ENCODE measurements at regions not wholly inside any gene's neighbourhood (a gene's known extent, or its start where the extent isn't known, plus 50 kb on each side); places are given as distances from the start of the nearest gene placed in this dataset.

DNA sequence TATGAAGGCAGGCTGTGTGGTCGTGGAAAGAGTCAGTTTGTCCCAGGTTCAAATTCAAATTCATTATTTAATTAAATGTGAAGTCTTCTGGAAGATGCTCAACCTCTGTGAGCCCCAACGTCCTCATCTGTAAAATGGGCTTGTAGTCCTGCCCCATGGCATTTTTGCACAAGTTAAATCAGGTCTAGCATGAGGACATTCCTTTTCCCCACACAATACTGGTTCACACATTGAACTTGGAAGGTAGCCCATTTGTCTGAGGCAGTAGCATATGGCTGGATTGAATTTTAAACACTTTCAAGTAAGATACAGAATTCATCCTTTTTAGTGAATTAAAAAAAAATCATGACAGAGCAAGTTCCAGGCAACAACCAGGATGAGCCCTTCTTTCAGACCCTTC, 665.4 kb upstream of the HS6ST1 start:
- no peak for TF ChIP-seq POLR2A (IDR thresholded peaks at IDR 0.05)
- no peak for TF ChIP-seq EP300 (IDR thresholded peaks at IDR 0.05)
- no peak for TF ChIP-seq POLR2AphosphoS5 (IDR thresholded peaks at IDR 0.05)
- TF ChIP-seq, protein P1, sequence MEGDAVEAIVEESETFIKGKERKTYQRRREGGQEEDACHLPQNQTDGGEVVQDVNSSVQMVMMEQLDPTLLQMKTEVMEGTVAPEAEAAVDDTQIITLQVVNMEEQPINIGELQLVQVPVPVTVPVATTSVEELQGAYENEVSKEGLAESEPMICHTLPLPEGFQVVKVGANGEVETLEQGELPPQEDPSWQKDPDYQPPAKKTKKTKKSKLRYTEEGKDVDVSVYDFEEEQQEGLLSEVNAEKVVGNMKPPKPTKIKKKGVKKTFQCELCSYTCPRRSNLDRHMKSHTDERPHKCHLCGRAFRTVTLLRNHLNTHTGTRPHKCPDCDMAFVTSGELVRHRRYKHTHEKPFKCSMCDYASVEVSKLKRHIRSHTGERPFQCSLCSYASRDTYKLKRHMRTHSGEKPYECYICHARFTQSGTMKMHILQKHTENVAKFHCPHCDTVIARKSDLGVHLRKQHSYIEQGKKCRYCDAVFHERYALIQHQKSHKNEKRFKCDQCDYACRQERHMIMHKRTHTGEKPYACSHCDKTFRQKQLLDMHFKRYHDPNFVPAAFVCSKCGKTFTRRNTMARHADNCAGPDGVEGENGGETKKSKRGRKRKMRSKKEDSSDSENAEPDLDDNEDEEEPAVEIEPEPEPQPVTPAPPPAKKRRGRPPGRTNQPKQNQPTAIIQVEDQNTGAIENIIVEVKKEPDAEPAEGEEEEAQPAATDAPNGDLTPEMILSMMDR (IDR thresholded peaks at IDR 0.05) = no peak
- H3K4me1 ChIP-seq = peaks cover 0 to 15% (median 0%) of the 10 kb centered on the region in 3 donors
- no peak for ATAC-seq
- H3K4me3 ChIP-seq = no peak overlapping the region
- H3K36me3 ChIP-seq = no peaks in the 10 kb centered on the region
- H3K27me3 ChIP-seq = no peaks in the 10 kb centered on the region
- H3K9me3 ChIP-seq = no peaks in the 10 kb centered on the region
- no peak overlapping the region for H3K27ac ChIP-seq
- 64% methylated on average over 2 of the region's 2 CpGs for WGBS, 2 donors (ENCODE audit: low coverage in 1 of 2)

DNA sequence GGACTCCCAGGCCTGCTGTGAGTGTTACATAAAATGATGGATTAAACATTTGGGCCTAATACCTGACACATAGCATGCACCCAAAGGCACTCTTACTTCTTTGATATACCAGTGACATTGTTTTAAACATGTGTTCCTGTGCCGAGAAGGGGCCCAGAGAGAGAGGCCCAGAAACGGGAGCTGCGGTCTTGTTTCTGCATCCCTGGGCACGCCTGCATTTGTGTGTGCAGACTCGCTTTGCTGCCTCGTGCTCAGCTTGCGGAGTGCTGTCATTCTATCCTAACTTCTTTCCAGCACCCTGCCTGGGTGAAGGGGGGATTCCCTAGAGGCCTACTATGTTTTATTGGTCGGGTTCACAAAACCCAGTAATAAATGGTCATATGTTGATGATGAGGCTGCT, 666.2 kb upstream of the HS6ST1 start:
- 90 to 91% methylated on average over 2 to 7 of the region's 8 CpGs for whole genome bisulfite sequencing, 2 donors (ENCODE audit: low coverage in 1 of 2)
- H3K4me3 ChIP-seq = no peak overlapping the region

DNA sequence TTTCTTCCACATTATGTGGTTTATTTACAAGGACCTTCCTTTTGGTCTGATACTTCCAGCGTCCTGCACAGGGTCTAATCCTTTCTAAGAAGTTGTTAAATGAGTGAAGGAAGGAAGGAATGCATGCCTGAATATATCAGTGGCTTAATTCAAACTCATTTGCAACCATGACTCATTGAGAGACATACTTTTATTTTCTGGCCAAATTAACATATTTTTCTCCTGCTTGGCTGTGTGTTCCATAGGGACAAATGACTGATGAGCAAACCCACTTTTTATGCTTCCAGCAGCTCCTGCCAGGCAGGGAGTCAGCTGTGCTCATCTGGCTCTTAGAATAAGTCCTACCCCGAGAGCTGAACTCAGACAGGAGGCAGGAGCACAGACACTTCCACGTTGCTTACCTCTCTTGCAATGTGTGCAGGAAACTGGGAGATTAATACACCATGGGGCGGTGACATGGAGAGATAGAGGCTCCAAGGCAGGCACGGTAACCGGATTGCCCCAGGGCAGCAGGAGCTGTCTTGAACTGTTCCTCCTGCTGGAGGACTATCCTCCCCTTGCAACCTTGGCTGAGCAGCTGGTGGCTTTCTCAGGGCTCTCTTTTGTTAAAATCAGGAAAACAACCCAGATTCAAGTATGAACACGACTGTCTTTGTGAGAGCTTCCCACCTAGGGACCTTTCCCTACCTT, 667.5 kb upstream of the HS6ST1 start:
- no peak for TF ChIP-seq POLR2A (IDR thresholded peaks at IDR 0.05)
- no peak for TF ChIP-seq EP300 (IDR thresholded peaks at IDR 0.05)
- peak; percentile 57 for TF ChIP-seq POLR2AphosphoS5 (IDR thresholded peaks at IDR 0.05)
- TF ChIP-seq, protein P1 (IDR thresholded peaks at IDR 0.05) = no peak
- Histone ChIP-seq H3K27ac (no peak overlapping the region), H3K36me3 (no peaks in the 10 kb centered on the region), H3K4me1 (peaks cover 0 to 15% (median 0%) of the 10 kb centered on the region in 3 donors), H3K27me3 (no peaks in the 10 kb centered on the region), H3K9me3 (no peaks in the 10 kb centered on the region), H3K4me3 (no peak overlapping the region)
- 16 to 22% methylated on average over 2 to 5 of the region's 7 CpGs for WGBS, 2 donors (ENCODE audit: low coverage in 1 of 2)
- ATAC-seq = no peak

More for the DNA sequence above, 666.2 kb upstream of the HS6ST1 start:
- no peak for ATAC-seq
- Histone ChIP-seq H3K4me1 (peaks cover 0 to 15% (median 0%) of the 10 kb centered on the region in 3 donors), H3K27ac (no peak overlapping the region), H3K9me3 (no peaks in the 10 kb centered on the region), H3K36me3 (no peaks in the 10 kb centered on the region), H3K27me3 (no peaks in the 10 kb centered on the region)
- TF ChIP-seq POLR2AphosphoS5 (IDR thresholded peaks at IDR 0.05) (no peak), EP300 (IDR thresholded peaks at IDR 0.05) (no peak), POLR2A (IDR thresholded peaks at IDR 0.05) (no peak)
- TF ChIP-seq, protein P1 (IDR thresholded peaks at IDR 0.05) = no peak

DNA sequence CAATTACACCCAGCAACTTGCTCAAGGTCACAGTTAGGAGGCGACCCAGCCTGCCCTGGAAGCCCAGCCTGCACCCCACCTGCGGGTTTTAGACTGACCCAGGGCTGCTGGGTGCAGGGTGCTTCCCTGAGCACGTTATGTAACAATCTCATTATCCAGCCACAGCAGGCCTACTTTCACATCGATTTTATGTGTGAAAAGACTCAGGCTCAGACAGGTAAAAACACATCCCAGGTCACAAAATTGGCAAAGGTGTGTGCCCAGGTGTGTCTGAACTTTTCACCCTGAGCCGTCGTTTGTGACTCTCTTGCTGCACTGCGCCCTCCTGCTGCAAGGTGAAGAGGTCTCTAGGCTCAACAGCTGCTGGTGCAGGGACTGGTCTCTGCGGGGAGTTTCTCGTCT, 668.2 kb upstream of the HS6ST1 start:
- H3K36me3 ChIP-seq = no peaks in the 10 kb centered on the region
- no peak for ATAC-seq
- no peaks in the 10 kb centered on the region for H3K27me3 ChIP-seq

More for the DNA sequence above, 668.2 kb upstream of the HS6ST1 start:
- H3K9me3 ChIP-seq = no peaks in the 10 kb centered on the region
- no peak overlapping the region for H3K4me3 ChIP-seq
- H3K27ac ChIP-seq = no peak overlapping the region
- 100% methylated on average over 4 of the region's 9 CpGs for WGBS, 2 donors (ENCODE audit: low coverage in 1 of 2)
- TF ChIP-seq, protein P1 (IDR thresholded peaks at IDR 0.05) = no peak
- no peak for TF ChIP-seq POLR2A (IDR thresholded peaks at IDR 0.05)
- TF ChIP-seq POLR2AphosphoS5 (IDR thresholded peaks at IDR 0.05) = no peak
- TF ChIP-seq EP300 (IDR thresholded peaks at IDR 0.05) = no peak
- H3K4me1 ChIP-seq = peaks cover 0 to 15% (median 0%) of the 10 kb centered on the region in 3 donors

Data from gastroesophageal sphincter (tissue), 4 donors.